NCI-H128 (cell line): ENCODE measurements at regions not wholly inside any gene's neighbourhood (a gene's known extent, or its start where the extent isn't known, plus 50 kb on each side); places are given as distances from the start of the nearest gene placed in this dataset.

Experiments
- DNase-seq: peaks from one replicate; lab custom pipeline; 2025; ENCODE audit not compliant: unreplicated experiment; lab: John Stamatoyannopoulos, UW

- no peak for DNase-seq
Measured at GRCh38 chr2:60324536-60324935, 228.9 kb downstream of the BCL11A start.

GRCh38 chr2:60321816-60322215, 231.6 kb downstream of the BCL11A start:
- no peak for DNase-seq

GRCh38 chr2:60320724-60321123, 232.7 kb downstream of the BCL11A start:
- peak; percentile 27 for DNase-seq

GRCh38 chr2:60319031-60319547, 234.4 kb downstream of the BCL11A start:
- DNase-seq = no peak

GRCh38 chr2:60318544-60318943, 234.9 kb downstream of the BCL11A start:
- DNase-seq = no peak

DNA sequence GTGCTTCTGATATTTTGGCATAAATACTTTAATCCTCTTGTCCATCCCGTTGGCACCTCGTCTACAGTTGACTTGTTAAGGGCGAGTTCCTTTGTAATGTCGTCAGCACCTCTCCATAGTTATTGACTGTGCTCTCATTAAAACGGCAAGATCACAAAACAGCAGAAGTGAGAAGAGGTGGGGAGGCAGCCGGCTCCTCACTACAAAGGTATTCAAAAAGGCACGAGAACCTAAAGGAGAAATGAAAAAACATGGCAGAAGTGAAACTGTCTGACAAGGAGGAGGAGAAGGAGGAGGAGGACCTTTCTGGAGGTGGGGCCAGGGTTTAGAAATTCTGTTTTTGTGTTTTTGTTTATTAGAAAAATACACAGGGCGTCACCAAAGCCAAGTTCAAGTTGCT, 235.6 kb downstream of the BCL11A start:
- DNase-seq = no peak

GRCh38 chr2:60317034-60317386, 236.4 kb downstream of the BCL11A start:
- no peak for DNase-seq

DNA sequence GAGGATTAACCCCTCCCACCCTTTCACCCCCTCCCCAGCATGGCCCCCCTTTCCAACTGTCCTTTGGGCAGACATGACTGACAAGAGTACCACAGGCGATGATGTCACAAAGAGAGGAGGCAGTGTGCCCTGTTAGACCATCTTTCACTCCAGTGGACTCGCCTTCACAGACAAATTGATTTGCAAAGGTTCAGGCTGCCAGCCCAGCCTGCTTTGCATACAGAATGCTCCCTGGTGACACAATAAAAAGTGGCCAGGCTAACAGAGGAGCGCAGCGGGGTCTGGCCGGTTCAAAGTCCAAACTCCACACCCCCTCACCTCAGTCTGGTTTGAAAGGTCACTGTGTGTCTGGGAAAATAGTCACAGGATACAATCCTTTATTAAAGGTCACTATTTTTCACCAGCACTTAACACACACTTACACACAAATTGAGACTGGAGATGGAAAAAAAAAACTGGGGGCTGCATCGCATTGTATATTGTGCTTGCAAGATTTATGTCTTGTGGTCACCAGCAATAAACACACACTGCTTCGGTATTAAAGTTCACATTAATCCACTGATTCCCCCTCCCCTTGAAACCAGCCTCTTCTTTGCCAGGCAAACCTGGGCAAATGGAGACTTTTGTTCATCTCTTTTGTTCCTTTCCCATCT, 236.9 kb downstream of the BCL11A start:
- no peak for DNase-seq

GRCh38 chr2:60313470-60314172, 239.8 kb downstream of the BCL11A start:
- DNase-seq = no peak

GRCh38 chr2:60312618-60313017, 240.8 kb downstream of the BCL11A start:
- no peak for DNase-seq

- no peak for DNase-seq
Measured at GRCh38 chr2:60311524-60311923, 241.9 kb downstream of the BCL11A start.

- no peak for DNase-seq
Measured at GRCh38 chr2:60309941-60310660, 243.4 kb downstream of the BCL11A start.

GRCh38 chr2:60309336-60309735, 244.1 kb downstream of the BCL11A start:
- no peak for DNase-seq

DNA sequence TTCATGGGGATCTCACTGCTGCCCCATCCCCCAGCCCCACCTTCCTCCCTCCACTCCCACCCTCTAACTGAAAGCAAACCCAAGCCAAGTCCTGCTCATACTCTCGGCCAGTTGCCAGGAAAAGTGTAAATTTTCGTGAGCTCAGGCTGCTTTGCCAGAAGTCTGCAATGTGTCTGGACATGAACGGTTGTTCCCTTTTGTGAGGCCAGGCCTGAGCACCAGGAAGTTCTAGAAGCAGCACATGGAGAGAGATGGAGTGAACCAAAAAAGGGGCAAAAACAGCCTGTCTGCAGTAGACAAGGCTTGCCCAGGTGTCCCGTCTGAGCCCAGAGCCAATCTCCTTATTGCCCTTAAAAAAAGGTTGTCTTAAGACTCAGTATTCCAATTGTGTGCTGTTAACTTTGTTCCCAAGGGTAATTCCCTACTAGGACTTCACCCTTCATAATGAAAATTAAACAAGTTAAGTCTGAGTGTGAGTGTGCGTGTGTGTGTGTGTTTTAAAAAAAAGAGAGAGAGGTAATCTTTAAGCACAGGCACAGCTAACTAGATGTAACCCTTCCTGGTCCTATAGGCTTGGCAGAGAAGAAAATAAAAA, 247.1 kb downstream of the BCL11A start:
- DNase-seq = no peak

- no peak for DNase-seq
Measured at GRCh38 chr2:60303680-60304079, 249.8 kb downstream of the BCL11A start.

- DNase-seq = no peak
Measured at GRCh38 chr2:60302377-60303126, 250.9 kb downstream of the BCL11A start.

- DNase-seq = no peak
Measured at GRCh38 chr2:60301726-60302125, 251.7 kb downstream of the BCL11A start.

DNA sequence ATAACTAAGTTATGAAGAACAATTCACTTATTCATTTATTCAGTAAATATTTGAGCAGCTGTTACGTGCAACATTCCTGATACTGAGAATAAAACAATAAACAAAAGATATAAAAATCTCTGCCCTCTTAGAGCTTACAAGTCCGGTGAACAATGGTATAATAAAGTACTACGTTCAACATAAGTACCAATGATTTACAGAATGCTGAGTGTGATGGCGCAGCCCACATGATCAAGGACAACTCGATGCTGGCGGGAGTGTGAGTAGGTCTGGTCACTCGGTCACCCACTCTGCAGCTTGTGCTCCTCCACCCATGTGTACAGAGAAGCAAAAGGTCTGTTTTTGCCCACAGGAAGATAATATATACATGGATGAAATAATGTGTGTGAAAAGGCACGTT, 254.3 kb downstream of the BCL11A start:
- DNase-seq = no peak

DNA sequence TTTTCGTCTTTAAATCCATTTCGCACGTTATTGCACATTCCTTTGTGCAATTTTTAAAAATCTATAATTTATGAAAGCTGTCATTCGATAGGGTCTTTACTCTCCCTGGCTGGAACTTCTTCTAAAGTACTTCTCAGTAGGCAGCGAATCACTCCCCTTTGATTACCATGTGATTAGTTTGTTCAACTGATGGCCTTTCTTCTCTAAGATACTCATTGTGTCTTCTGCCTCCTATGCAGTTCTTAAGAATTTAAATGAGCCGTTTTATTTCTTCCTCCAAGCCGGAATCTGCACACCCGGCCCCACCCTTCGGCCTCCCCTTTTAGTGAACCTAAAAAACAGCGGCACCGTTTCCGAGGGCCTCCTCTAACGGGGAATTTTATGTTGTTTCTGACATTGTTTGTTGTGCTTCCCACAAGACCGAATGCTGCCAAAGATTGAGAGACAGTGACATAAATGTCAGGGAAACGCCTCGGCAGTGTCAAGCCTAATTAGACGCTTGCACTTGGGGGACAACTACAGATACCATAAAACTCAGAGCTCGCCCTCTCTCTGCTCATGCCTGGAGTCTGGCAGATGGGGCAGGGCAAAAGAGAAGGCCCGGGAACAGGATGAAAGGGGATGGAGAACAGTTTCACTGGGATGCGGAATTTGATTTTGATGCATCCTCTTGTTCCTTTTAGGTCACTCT, 255.3 kb downstream of the BCL11A start:
- DNase-seq = no peak

DNA sequence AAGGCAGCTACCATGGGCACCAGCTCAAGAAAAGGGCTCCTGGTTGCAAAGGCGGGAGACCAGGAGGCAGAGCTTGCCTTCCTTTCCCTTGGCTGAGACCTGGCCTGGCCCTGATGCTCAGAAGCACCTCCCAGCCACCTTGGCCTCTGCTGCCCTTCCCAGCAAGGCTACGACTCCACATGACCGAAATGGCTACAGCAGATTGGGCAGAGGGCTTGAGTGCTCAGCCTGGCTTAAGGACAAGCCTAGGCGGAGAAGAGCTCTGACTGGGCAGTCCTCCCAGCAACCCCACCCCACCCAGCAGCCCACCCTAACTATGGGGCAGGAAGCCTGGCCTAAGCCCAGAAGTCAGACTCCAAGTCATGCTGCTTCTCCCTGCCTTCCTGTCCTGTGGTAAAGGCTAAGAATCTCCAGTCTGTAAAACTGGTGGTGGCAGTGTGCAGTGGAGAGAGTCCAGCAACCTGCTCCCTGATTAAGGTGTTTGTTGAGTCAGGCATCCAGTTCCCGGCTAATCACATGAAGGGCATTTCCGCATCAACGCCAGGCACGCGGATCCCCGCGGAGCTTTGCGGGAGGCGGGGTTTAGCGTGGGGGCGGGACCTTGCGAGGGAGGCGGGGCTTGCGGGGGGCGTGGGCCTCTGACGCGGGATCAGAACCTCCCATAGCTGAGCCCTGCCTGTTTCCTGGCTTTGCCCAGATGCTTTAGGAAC, 256.0 kb downstream of the BCL11A start:
- DNase-seq = no peak
